Panc1 (cell line): ENCODE measurements at regions not wholly inside any gene's neighbourhood (a gene's known extent, or its start where the extent isn't known, plus 50 kb on each side); places are given as distances from the start of the nearest gene placed in this dataset.
A peak's percentile ranks its signal among the peaks of the same experiment; 100 is the strongest.

Experiments
- ATAC-seq: fragments of 200-7000 bp; cut with Tn5 transposase; 2 replicates; pipeline ENCODE4 v1.9.1; 2020; ENCODE audit warnings: mild to moderate bottlenecking, moderate library complexity
- BruUV-seq: library from RNA; stranded (reverse); fragments of 400-500 nt; replicated peaks from 2 replicates; lab custom pipeline; 2021; lab: Mats Ljungman, UMichigan
- CTCF ChIA-PET: fragments of 300-600 bp; sonication (Branson Sonifier 250); formaldehyde crosslinking; loops from one replicate; lab custom pipeline; 2022; ENCODE audit warnings: antibody characterized with exemption; lab: Charles Lee
- POLR2A ChIA-PET: fragments of 300-600 bp; sonication (Branson Sonifier 250); formaldehyde crosslinking; loops from one replicate; lab custom pipeline; 2022; ENCODE audit warnings: antibody characterized with exemption; lab: Charles Lee
- DNase-seq: peaks from one replicate; pipeline ENCODE4 v3.0.0-alpha.2; 2010; ENCODE audit warnings: low read depth, low spot score
- H3K27ac ChIP-seq: 2 replicates; pipeline ENCODE4 v1.5.1; 2011; ENCODE audit warnings: mild to moderate bottlenecking, low read length, inconsistent platforms
- H3K27me3 ChIP-seq: fragments of 200-500 bp; sonication (Bioruptor generic); 2 replicates; pipeline ENCODE4 v1.6.0; 2014; ENCODE audit warnings: low read length, inconsistent platforms; ENCODE audit not compliant: control insufficient read depth, insufficient read depth
- H3K36me3 ChIP-seq: fragments of 200-500 bp; sonication (Bioruptor generic); 2 replicates; pipeline ENCODE4 v1.5.1; 2014; ENCODE audit warnings: inconsistent platforms, mild to moderate bottlenecking, low read length, moderate library complexity; ENCODE audit not compliant: control insufficient read depth, insufficient read depth
- H3K4me1 ChIP-seq: 2 replicates; pipeline ENCODE4 v1.5.1; 2011; ENCODE audit warnings: inconsistent platforms, mild to moderate bottlenecking, low read length, moderate library complexity; ENCODE audit not compliant: control insufficient read depth, insufficient read depth
- H3K4me3 ChIP-seq, 2 experiments: 2 replicates each; pipeline ENCODE4 v1.5.1; 2011 to 2012; ENCODE audit warnings: low read depth in 2 of 2, low read length in 2 of 2, mild to moderate bottlenecking in 2 of 2, inconsistent platforms in 1 of 2, moderate library complexity in 1 of 2
- H3K9me3 ChIP-seq: fragments of 200-500 bp; sonication (Bioruptor generic); 2 replicates; pipeline ENCODE4 v1.5.1; 2014; ENCODE audit warnings: low read depth, mild to moderate bottlenecking, inconsistent platforms, low read length, moderate library complexity; ENCODE audit not compliant: control insufficient read depth, insufficient read depth
- CTCF ChIP-seq: fragments of 450-650 bp; IDR thresholded peaks from 2 replicates; pipeline ENCODE4 v1.5.1; 2017; ENCODE audit warnings: mild to moderate bottlenecking
- POLR2AphosphoS5 ChIP-seq: IDR thresholded peaks from 2 replicates; pipeline ENCODE4 v1.6.1; 2012; ENCODE audit warnings: mild to moderate bottlenecking, low read depth, low read length, moderate library complexity
- SIN3A ChIP-seq: IDR thresholded peaks from 2 replicates; pipeline ENCODE4 v1.6.1; 2012; ENCODE audit warnings: low read depth, mild to moderate bottlenecking, low read length, moderate library complexity, borderline replicate concordance; ENCODE audit not compliant: insufficient read depth
- TCF7L2 ChIP-seq: IDR thresholded peaks from 2 replicates; pipeline ENCODE4 v1.6.1; 2011; ENCODE audit warnings: mild to moderate bottlenecking, low read depth, low read length, inconsistent platforms
- in situ Hi-C: cut with HindIII; loops from 2 replicates; pipeline ENCODE4 v1.10.0; 2016; ENCODE audit warnings: low sequenced_read_pairs, low pct_unique_long_range_greater_than_20kb
- intact Hi-C: fragments of 100-400 bp; cut with micrococcal nuclease; formaldehyde crosslinking; loops from one replicate; pipeline ENCODE4 v1.10.0; 2022; ENCODE audit not compliant: unreplicated experiment
- TF ChIP-seq, protein P1 (sequence below), 2 experiments: IDR thresholded peaks; 2 replicates each; pipeline ENCODE4 v1.6.1; 2011 to 2012; ENCODE audit warnings: low read depth in 2 of 2, control low read depth in 1 of 2, low read length in 1 of 2, mild to moderate bottlenecking in 1 of 2, moderate library complexity in 1 of 2; ENCODE audit not compliant: insufficient read depth in 1 of 2

DNA sequence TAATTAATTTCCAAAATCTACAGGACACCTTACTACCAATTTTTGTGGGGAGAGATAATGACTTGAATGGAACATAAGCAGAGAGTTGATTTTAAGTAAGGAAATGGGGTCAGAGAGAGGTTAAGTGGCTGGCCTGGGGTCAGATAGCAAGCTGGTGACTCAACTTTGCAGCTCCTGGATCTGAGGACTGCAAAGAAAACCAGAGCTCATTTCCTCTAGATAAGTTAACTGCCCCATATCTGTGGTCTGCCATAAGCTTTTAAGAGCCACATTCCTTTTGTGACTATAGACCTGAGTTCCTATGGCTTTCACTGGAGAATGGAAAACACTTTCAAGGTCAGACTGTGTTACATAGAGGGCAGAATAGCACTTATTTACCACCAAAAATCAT lies 201.2 kb upstream of the PRICKLE1 start:
- no peak for TF ChIP-seq SIN3A
- peak; percentile 97 for TF ChIP-seq TCF7L2
- TF ChIP-seq POLR2AphosphoS5 = peak; percentile 75; the same call in 1 of the 2 replicates
- no peak for TF ChIP-seq CTCF
- peak overlapping the region; percentile 91 for H3K27ac ChIP-seq
- no TSS peak for BruUV-seq
- peaks cover 22% of the 10 kb centered on the region for H3K4me1 ChIP-seq
- DNase-seq = no peak
- H3K27me3 ChIP-seq = no peaks in the 10 kb centered on the region
- no peaks in the 10 kb centered on the region; the same call in 1 of the 2 replicates for H3K9me3 ChIP-seq
- ChIA-PET CTCF (interaction anchor here (1.1 kb wide), 1 partner anchor 199 kb away, joined by 3 read pairs; no protein-coding TSS in a partner anchor), POLR2A (interaction anchor here (0.6 kb wide), 1 partner anchor 40 kb away, joined by 4 read pairs; no protein-coding TSS in a partner anchor)
- peak; percentile 95 for ATAC-seq
- intact Hi-C loops (loop anchor here (10.0 kb wide), 2 partner anchors 134 to 196 kb away; no protein-coding TSS in a partner anchor), in situ Hi-C loops (no loop called here)
- no peaks in the 10 kb centered on the region for H3K36me3 ChIP-seq
- H3K4me3 ChIP-seq = no peak overlapping the region

DNA sequence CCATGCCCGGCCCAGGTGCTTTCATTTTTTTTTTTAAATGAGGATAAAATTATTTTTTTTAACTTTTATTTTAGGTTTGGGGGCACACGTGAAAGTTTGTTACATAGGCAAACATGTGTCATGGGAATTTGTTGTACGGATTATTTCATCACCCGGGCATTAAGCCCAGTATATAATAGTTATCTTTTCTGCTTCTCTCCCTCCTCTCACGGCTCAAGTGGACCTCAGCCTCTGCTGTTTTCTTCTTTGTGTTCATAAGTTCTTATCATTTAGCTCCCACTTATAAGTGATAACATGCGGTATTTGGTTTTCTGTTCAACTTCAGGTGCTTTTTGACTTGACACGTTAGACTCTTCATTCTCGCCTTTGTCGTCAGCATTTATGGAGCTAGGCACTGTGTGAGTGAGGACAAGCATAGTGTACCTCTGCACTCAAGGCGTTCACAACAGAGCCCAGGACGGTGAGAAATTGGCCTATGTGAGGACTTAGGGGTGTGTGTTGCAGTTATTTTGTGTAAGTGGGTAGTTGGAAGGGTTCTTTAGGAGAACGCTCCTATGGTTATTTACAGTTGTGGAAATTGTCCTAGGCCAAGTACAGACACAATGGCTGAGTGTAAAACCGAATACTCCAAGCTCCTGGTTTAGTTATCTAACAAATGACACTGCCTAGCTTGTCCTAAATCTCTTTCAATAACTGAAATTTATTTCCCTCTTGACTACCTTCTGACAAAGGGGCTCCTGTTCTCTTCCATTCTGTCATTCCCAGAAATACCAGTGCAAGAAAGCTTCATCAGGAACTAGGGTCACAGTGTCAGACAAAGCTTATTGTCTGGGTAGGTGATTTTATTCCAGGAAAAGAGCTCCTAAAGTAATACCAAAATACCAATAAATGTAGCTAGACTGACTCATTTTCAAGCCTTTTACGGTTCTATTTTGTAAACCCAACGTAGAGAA lies 200.5 kb upstream of the PRICKLE1 start:
- H3K27ac ChIP-seq = peak overlapping the region; percentile 91
- TF ChIP-seq, protein P1, sequence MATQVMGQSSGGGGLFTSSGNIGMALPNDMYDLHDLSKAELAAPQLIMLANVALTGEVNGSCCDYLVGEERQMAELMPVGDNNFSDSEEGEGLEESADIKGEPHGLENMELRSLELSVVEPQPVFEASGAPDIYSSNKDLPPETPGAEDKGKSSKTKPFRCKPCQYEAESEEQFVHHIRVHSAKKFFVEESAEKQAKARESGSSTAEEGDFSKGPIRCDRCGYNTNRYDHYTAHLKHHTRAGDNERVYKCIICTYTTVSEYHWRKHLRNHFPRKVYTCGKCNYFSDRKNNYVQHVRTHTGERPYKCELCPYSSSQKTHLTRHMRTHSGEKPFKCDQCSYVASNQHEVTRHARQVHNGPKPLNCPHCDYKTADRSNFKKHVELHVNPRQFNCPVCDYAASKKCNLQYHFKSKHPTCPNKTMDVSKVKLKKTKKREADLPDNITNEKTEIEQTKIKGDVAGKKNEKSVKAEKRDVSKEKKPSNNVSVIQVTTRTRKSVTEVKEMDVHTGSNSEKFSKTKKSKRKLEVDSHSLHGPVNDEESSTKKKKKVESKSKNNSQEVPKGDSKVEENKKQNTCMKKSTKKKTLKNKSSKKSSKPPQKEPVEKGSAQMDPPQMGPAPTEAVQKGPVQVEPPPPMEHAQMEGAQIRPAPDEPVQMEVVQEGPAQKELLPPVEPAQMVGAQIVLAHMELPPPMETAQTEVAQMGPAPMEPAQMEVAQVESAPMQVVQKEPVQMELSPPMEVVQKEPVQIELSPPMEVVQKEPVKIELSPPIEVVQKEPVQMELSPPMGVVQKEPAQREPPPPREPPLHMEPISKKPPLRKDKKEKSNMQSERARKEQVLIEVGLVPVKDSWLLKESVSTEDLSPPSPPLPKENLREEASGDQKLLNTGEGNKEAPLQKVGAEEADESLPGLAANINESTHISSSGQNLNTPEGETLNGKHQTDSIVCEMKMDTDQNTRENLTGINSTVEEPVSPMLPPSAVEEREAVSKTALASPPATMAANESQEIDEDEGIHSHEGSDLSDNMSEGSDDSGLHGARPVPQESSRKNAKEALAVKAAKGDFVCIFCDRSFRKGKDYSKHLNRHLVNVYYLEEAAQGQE (IDR thresholded peaks at IDR 0.05; ENCODE audit: insufficient read depth in 1 of 2, low read depth in 2 of 2, low read length in 1 of 2) = no peak
- TF ChIP-seq SIN3A (no peak), CTCF (no peak), TCF7L2 (no peak), POLR2AphosphoS5 (no peak)
- in situ Hi-C loops = no loop called here
- no peaks in the 10 kb centered on the region; the same call in 1 of the 2 replicates for H3K9me3 ChIP-seq
- intact Hi-C loops = loop anchor here (10.0 kb wide), 2 partner anchors 135 to 195 kb away; no protein-coding TSS in a partner anchor
- BruUV-seq = no TSS peak
- no peaks in the 10 kb centered on the region for H3K36me3 ChIP-seq
- peaks cover 22% of the 10 kb centered on the region for H3K4me1 ChIP-seq
- ChIA-PET POLR2A (interaction anchor here (0.6 kb wide), 1 partner anchor 40 kb away, joined by 4 read pairs; no protein-coding TSS in a partner anchor), CTCF (interaction anchor here (0.6 to 1.1 kb wide), 2 partner anchors 39 to 199 kb away, joined by 3 to 5 read pairs; no protein-coding TSS in a partner anchor)
- no peak overlapping the region for H3K4me3 ChIP-seq
- DNase-seq (no peak), ATAC-seq (peak; percentile 65)
- no peaks in the 10 kb centered on the region for H3K27me3 ChIP-seq
